Bronchial epithelial cell (primary cell): ENCODE measurements at regions not wholly inside any gene's neighbourhood (a gene's known extent, or its start where the extent isn't known, plus 50 kb on each side); places are given as distances from the start of the nearest gene placed in this dataset.

Experiments
- DNase-seq: peaks from one replicate; pipeline ENCODE4 v3.0.0-alpha.2; 2010; ENCODE audit warnings: low read depth
- FAIRE-seq: peaks from 2 replicates; lab custom pipeline; 2011; peaks lifted over from hg19 to GRCh38; lab: Jason Lieb, UNC
- H3K27me3 ChIP-seq: 2 replicates; pipeline ENCODE4 v1.5.1; 2011; ENCODE audit warnings: low read length; ENCODE audit not compliant: control insufficient read depth, insufficient read depth
- H3K36me3 ChIP-seq: 2 replicates; pipeline ENCODE4 v1.5.1; 2011; ENCODE audit warnings: low read length; ENCODE audit not compliant: control insufficient read depth, insufficient read depth
- H3K4me3 ChIP-seq: 2 replicates; pipeline ENCODE4 v1.5.1; 2011; ENCODE audit warnings: mild to moderate bottlenecking, low read depth, low read length, control low read depth
- TF ChIP-seq, protein P1 (sequence below): IDR thresholded peaks from 2 replicates; pipeline ENCODE4 v1.5.1; 2011; ENCODE audit warnings: mild to moderate bottlenecking, moderate library complexity, low read length, control low read depth, inconsistent platforms; ENCODE audit not compliant: insufficient read depth, severe bottlenecking

DNA sequence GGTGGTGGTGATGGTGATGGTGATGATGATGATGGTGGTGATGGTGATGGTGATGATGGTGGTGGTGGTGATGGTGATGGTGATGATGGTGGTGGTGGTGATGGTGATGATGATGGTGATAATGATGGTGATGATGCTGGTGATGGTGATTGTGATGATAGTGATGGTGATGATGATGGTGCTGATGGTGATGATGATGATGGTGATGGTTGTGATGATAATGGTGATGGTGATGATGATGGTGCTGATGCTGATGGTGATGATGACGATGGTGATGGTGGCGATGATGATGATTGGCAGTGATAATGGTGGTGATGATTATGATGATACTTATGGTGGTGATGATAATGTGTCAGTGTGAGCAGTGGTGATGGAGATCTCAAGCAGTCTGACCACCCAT, 90.8 kb upstream of the FOXF1 start:
- H3K4me3 ChIP-seq, result no peak overlapping the region
- H3K36me3 ChIP-seq, result no peaks in the 10 kb centered on the region
- no peak for DNase-seq
- TF ChIP-seq, protein P1, sequence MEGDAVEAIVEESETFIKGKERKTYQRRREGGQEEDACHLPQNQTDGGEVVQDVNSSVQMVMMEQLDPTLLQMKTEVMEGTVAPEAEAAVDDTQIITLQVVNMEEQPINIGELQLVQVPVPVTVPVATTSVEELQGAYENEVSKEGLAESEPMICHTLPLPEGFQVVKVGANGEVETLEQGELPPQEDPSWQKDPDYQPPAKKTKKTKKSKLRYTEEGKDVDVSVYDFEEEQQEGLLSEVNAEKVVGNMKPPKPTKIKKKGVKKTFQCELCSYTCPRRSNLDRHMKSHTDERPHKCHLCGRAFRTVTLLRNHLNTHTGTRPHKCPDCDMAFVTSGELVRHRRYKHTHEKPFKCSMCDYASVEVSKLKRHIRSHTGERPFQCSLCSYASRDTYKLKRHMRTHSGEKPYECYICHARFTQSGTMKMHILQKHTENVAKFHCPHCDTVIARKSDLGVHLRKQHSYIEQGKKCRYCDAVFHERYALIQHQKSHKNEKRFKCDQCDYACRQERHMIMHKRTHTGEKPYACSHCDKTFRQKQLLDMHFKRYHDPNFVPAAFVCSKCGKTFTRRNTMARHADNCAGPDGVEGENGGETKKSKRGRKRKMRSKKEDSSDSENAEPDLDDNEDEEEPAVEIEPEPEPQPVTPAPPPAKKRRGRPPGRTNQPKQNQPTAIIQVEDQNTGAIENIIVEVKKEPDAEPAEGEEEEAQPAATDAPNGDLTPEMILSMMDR, result no peak
- H3K27me3 ChIP-seq, result no peaks in the 10 kb centered on the region
- FAIRE-seq, result peak; percentile 23

DNA sequence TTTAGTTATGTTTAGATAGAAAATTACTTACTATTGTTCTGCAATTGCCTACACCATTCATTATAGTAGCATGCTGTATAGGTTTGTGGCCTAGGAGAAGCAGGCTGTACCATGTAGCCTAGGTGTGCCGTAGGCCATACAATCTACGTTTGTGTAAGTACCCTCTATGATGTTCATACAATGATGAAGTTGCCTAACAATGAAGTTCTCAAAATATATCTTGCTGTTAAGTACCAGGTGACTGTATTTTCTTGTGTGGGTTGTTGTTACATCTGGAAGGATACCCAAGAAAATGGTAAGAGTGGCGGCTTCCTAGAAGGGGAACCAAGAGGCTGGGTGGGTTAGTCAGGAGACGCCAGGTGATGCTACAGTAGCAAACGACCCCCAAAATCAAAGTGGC, 88.3 kb upstream of the FOXF1 start:
- FAIRE-seq, result no peak
- Histone ChIP-seq H3K36me3 (no peaks in the 10 kb centered on the region), H3K4me3 (no peak overlapping the region), H3K27me3 (no peaks in the 10 kb centered on the region)
- no peak for DNase-seq
- TF ChIP-seq, protein P1, result no peak

DNA sequence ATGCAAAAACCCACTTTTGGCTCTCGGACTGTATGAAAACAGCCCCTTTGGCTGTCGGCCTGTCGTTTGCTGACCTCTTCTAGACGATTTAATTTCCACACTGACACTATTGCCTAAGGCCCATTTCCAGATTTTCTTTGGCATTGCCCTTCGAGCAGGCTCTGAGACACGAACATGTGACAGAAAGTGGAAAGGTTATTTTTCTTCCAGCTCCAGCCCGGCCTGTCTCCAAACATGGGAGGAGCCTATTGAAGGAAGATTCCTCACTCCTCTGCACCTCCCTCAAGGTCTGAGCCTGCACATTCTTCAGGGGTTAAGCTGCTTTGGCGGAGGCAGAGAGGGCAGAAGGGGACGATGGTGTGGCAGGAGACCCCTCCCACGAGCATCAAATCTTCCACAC, 85.9 kb upstream of the FOXF1 start:
- no peak for DNase-seq
- Histone ChIP-seq H3K27me3 (no peaks in the 10 kb centered on the region), H3K36me3 (no peaks in the 10 kb centered on the region), H3K4me3 (no peak overlapping the region)
- FAIRE-seq, result no peak
- TF ChIP-seq, protein P1, result no peak

DNA sequence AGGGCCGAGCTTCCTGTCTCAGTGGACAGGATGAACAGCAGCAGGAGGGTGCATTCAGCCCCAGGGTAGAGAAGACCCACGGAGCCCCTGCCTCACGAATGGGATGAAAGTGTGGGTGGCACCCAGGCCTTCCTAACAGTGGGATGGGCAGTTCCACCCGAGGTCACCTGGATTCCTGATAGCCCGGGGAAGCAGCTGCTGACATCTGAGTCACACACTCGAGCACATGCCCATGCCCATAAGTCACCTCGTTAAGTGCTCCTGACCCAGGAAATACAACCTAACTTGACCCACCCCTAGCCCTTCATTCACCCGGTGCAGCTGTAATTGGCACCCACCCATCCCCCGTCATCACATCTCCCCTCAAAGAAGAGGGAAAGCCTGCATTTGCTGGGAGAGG, 85.3 kb upstream of the FOXF1 start:
- FAIRE-seq (no peak), DNase-seq (no peak)
- Histone ChIP-seq H3K4me3 (no peak overlapping the region), H3K27me3 (no peaks in the 10 kb centered on the region), H3K36me3 (no peaks in the 10 kb centered on the region)
- TF ChIP-seq, protein P1, result no peak

DNA sequence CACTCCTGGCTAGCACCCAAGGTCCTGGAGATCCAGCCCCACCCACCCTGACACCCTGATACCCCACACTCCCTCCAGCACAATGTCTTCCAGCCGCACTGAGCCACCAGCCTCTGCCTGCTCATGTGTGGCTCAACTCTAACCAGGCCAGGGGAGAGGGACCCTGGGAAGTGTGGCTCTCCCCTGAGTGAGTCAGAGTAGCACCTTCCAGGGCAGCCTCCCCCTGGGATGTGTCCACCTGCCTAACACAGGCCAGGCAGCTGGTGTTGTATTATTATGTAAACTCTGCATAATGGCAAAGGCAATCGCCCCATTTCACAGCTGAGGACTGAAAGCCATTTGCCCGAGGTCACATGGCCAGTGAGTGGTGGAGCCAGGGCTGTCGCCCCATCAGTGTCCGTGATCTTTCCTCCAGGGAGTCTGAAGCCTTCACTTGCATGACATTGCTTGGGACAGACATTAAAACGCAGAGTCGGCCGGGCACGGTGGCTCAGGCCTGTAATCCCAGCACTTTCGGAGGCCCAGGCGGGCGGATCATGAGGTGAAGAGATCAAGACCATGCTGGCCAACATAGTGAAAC, 84.2 kb upstream of the FOXF1 start:
- FAIRE-seq, result no peak
- no peaks in the 10 kb centered on the region for H3K36me3 ChIP-seq
- no peak for DNase-seq
- H3K27me3 ChIP-seq, result no peaks in the 10 kb centered on the region
- TF ChIP-seq, protein P1, result no peak
- H3K4me3 ChIP-seq, result no peak overlapping the region

DNA sequence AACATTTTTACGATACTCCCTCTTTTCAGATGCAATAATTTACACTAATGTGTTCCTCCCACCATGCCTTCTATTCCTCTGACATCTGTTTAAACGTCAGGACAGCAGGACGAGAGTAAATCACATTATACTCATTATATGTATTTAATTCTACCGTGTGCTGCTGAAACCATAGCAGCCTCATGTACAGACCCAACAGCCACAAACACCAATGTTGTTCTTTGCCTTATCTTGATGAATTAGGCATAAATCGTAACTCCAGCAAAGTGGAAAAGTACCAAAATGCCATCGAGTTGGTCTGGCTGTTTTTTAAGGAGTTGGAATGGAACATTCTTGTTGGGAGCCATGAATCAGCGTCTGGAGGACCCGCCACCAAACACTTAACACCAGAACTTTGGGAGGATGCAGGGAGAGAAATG, 82.9 kb upstream of the FOXF1 start:
- no peak for FAIRE-seq
- TF ChIP-seq, protein P1, result no peak
- Histone ChIP-seq H3K27me3 (no peaks in the 10 kb centered on the region), H3K36me3 (no peaks in the 10 kb centered on the region), H3K4me3 (no peak overlapping the region)
- no peak for DNase-seq
